H1 (cell line): ENCODE measurements at regions not wholly inside any gene's neighbourhood (a gene's known extent, or its start where the extent isn't known, plus 50 kb on each side); places are given as distances from the start of the nearest gene placed in this dataset.

Experiments used
- CTCF ChIA-PET: fragments of 300-600 bp; sonication (Branson Sonifier 250); formaldehyde crosslinking; loops from one replicate; lab custom pipeline; 2021; ENCODE audit not compliant: partially characterized antibody; lab: Charles Lee
- POLR2A ChIA-PET: fragments of 300-600 bp; sonication (Branson Sonifier 250); formaldehyde crosslinking; loops from one replicate; lab custom pipeline; 2021; ENCODE audit warnings: inconsistent platforms; ENCODE audit not compliant: partially characterized antibody; lab: Charles Lee
- DNase-seq, 2 experiments: peaks; one replicate each; pipeline versions ENCODE4 v3.0.0 to v3.0.0-alpha.2; 2010 to 2022; ENCODE audit warnings: low spot score in 2 of 2, low read depth in 1 of 2, mixed read lengths in 1 of 2
- FAIRE-seq: peaks from 2 replicates; lab custom pipeline; 2011; peaks lifted over from hg19 to GRCh38; lab: Jason Lieb, UNC
- H2AFZ ChIP-seq: 2 replicates; pipeline ENCODE4 v1.8.1; 2012; ENCODE audit warnings: low read length, inconsistent platforms
- H2AK5ac ChIP-seq: 2 replicates; pipeline ENCODE4 v1.6.1; 2013; ENCODE audit warnings: low read depth, low read length
- H2BK120ac ChIP-seq: replicated peaks from 2 replicates; pipeline ENCODE3; 2013; ENCODE audit warnings: low read depth, low read length, inconsistent platforms
- H2BK12ac ChIP-seq: 2 replicates; pipeline ENCODE4 v1.6.1; 2013; ENCODE audit warnings: low read depth, low read length
- H2BK15ac ChIP-seq: 2 replicates; pipeline ENCODE4 v1.6.1; 2013; ENCODE audit warnings: low read length
- H2BK20ac ChIP-seq: 2 replicates; pipeline ENCODE4 v1.6.1; 2013; ENCODE audit warnings: low read length
- H2BK5ac ChIP-seq: 2 replicates; pipeline ENCODE4 v1.6.1; 2013; ENCODE audit warnings: low read depth, low read length
- H3K14ac ChIP-seq: 2 replicates; pipeline ENCODE4 v1.6.1; 2013; ENCODE audit warnings: inconsistent platforms; ENCODE audit not compliant: insufficient read length
- H3K18ac ChIP-seq: 2 replicates; pipeline ENCODE4 v1.6.1; 2013; ENCODE audit warnings: low read length; ENCODE audit errors: extremely low read depth
- H3K23ac ChIP-seq: 2 replicates; pipeline ENCODE4 v1.6.1; 2013; ENCODE audit warnings: inconsistent platforms; ENCODE audit not compliant: insufficient read length
- H3K23me2 ChIP-seq: 2 replicates; pipeline ENCODE4 v1.6.1; 2013; ENCODE audit warnings: low read depth, low read length
- H3K27ac ChIP-seq: 2 replicates; pipeline ENCODE4 v1.6.1; 2011; ENCODE audit warnings: low read depth, low read length, inconsistent platforms
- H3K27me3 ChIP-seq, 4 experiments: replicated peaks in 1 of 4; 1 replicate in 1 of 4; 2 replicates in 3 of 4; pipeline versions ENCODE4 v1.6.1 to v1.8.1; 2011 to 2013; ENCODE audit warnings: low read length in 3 of 4, mild to moderate bottlenecking in 3 of 4, inconsistent platforms in 2 of 4, mixed read lengths in 2 of 4, moderate library complexity in 1 of 4; ENCODE audit not compliant: control insufficient read depth in 3 of 4, insufficient read depth in 3 of 4; ENCODE audit errors: extremely low read depth in 1 of 4
- H3K36me3 ChIP-seq, 4 experiments: 2 replicates each; pipeline versions ENCODE4 v1.6.1 to v1.8.1; 2011 to 2013; ENCODE audit warnings: mild to moderate bottlenecking in 4 of 4, low read length in 3 of 4, moderate library complexity in 2 of 4, control low read depth in 1 of 4, inconsistent platforms in 1 of 4; ENCODE audit not compliant: insufficient read depth in 4 of 4, control insufficient read depth in 2 of 4
- H3K4ac ChIP-seq: replicated peaks from 2 replicates; pipeline ENCODE3; 2013; ENCODE audit warnings: low read length, low read depth, mixed read lengths, inconsistent platforms; ENCODE audit not compliant: insufficient read length
- H3K4me1 ChIP-seq, 4 experiments: replicated peaks in 1 of 4; 1 replicate in 1 of 4; 2 replicates in 3 of 4; pipeline versions ENCODE4 v1.6.1 to v1.8.1; 2011 to 2013; ENCODE audit warnings: low read length in 3 of 4, inconsistent platforms in 2 of 4, mixed read lengths in 1 of 4; ENCODE audit not compliant: insufficient read depth in 4 of 4, control insufficient read depth in 3 of 4
- H3K4me2 ChIP-seq, 2 experiments: 2 replicates each; pipeline versions ENCODE4 v1.6.1 to v1.8.1; 2011 to 2013; ENCODE audit warnings: low read depth in 2 of 2, low read length in 2 of 2, control low read depth in 1 of 2, inconsistent platforms in 1 of 2, mild to moderate bottlenecking in 1 of 2; ENCODE audit not compliant: insufficient read depth in 1 of 2
- H3K4me3 ChIP-seq, 4 experiments: fragments of 200-600, 300-600 bp in 1 of 4; sonication (generic), shearing (Covaris generic), sonication (Bioruptor Twin) in 1 of 4; 2 replicates each; pipeline versions ENCODE4 v1.5.1 to v1.8.1; 2011 to 2016; ENCODE audit warnings: low read length in 4 of 4, low read depth in 3 of 4, control low read depth in 2 of 4, inconsistent platforms in 2 of 4, mild to moderate bottlenecking in 2 of 4, mixed read lengths in 1 of 4, moderate library complexity in 1 of 4; ENCODE audit not compliant: insufficient read depth in 2 of 4; ENCODE audit errors: extremely low read depth in 1 of 4
- H3K56ac ChIP-seq: replicated peaks from 2 replicates; pipeline ENCODE3; 2013; ENCODE audit warnings: low read depth, mild to moderate bottlenecking, mixed read lengths, low read length, inconsistent platforms; ENCODE audit not compliant: insufficient read length
- H3K79me1 ChIP-seq: 2 replicates; pipeline ENCODE4 v1.6.1; 2013; ENCODE audit warnings: low read depth, low read length, control low read depth
- H3K79me2 ChIP-seq, 2 experiments: 2 replicates each; pipeline versions ENCODE4 v1.6.1 to v1.8.1; 2012 to 2013; ENCODE audit warnings: low read length in 2 of 2, mild to moderate bottlenecking in 2 of 2, inconsistent platforms in 1 of 2; ENCODE audit not compliant: insufficient read depth in 2 of 2, control insufficient read depth in 1 of 2
- H3K9ac ChIP-seq, 4 experiments: replicated peaks in 1 of 4; 1 replicate in 1 of 4; 2 replicates in 3 of 4; pipeline versions ENCODE4 v1.6.1 to v1.8.1; 2011 to 2013; ENCODE audit warnings: low read depth in 3 of 4, low read length in 3 of 4, control low read depth in 2 of 4, mild to moderate bottlenecking in 2 of 4, moderate library complexity in 2 of 4, inconsistent platforms in 1 of 4; ENCODE audit errors: extremely low read depth in 1 of 4
- H3K9me3 ChIP-seq, 2 experiments: 2 replicates each; pipeline versions ENCODE4 v1.6.1 to v1.8.1; 2012 to 2013; ENCODE audit warnings: mild to moderate bottlenecking in 2 of 2, moderate library complexity in 2 of 2, control low read depth in 1 of 2, inconsistent platforms in 1 of 2, low read depth in 1 of 2, low read length in 1 of 2, mixed read lengths in 1 of 2; ENCODE audit not compliant: insufficient read depth in 2 of 2
- H4K20me1 ChIP-seq, 2 experiments: replicated peaks in 1 of 2; 2 replicates each; pipeline versions ENCODE3 to v1.8.1; 2011 to 2013; ENCODE audit warnings: inconsistent platforms in 2 of 2, low read length in 2 of 2, mild to moderate bottlenecking in 1 of 2; ENCODE audit not compliant: insufficient read depth in 2 of 2, control insufficient read depth in 1 of 2
- H4K5ac ChIP-seq: 2 replicates; pipeline ENCODE4 v1.6.1; 2013; ENCODE audit warnings: low read length, low read depth, mixed read lengths, inconsistent platforms; ENCODE audit not compliant: insufficient read length
- H4K8ac ChIP-seq: 2 replicates; pipeline ENCODE4 v1.8.0; 2013; ENCODE audit warnings: mild to moderate bottlenecking, moderate library complexity, low read length, inconsistent platforms; ENCODE audit not compliant: insufficient read depth; ENCODE audit errors: extremely low read depth
- H4K91ac ChIP-seq: replicated peaks from 2 replicates; pipeline ENCODE3; 2013; ENCODE audit warnings: low read length, mixed read lengths, inconsistent platforms; ENCODE audit not compliant: insufficient read length
- ATF2 ChIP-seq: IDR thresholded peaks from 2 replicates; pipeline ENCODE4 v1.6.1; 2012; ENCODE audit warnings: low read length, inconsistent platforms
- CBX8 ChIP-seq: fragments of 300-800, 300-1000 bp; sonication (generic); IDR thresholded peaks from 2 replicates; pipeline ENCODE4 v1.7.1; 2016; ENCODE audit warnings: low read depth, low read length, borderline replicate concordance
- CTBP2 ChIP-seq: IDR thresholded peaks from 2 replicates; pipeline ENCODE4 v1.7.0; 2011; ENCODE audit warnings: borderline replicate concordance, mild to moderate bottlenecking, moderate library complexity, mixed read lengths, low read length; ENCODE audit not compliant: insufficient read depth, insufficient read length
- E2F6 ChIP-seq: IDR thresholded peaks from 2 replicates; pipeline ENCODE4 v1.6.1; 2012; ENCODE audit warnings: inconsistent platforms
- JUND ChIP-seq: IDR thresholded peaks from 2 replicates; pipeline ENCODE4 v1.6.1; 2011; ENCODE audit warnings: mild to moderate bottlenecking, improper control_type of control experiment, low read length
- MAFK ChIP-seq: IDR thresholded peaks from 2 replicates; pipeline ENCODE4 v1.6.1; 2012; ENCODE audit warnings: low read depth, mild to moderate bottlenecking, improper control_type of control experiment, low read length
- NRF1 ChIP-seq: IDR thresholded peaks from 2 replicates; pipeline ENCODE4 v1.6.1; 2011; ENCODE audit warnings: mild to moderate bottlenecking, low read depth, low read length, improper control_type of control experiment
- PHF8 ChIP-seq: fragments of 200-600 bp; sonication (generic); conservative IDR thresholded peaks from 2 replicates; pipeline ENCODE4 v1.7.1; 2012; ENCODE audit warnings: low read depth, mild to moderate bottlenecking, inconsistent platforms, low read length, moderate library complexity
- SIRT6 ChIP-seq: IDR thresholded peaks from one replicate; pipeline ENCODE4 v1.7.1; 2012; ENCODE audit warnings: low read length, inconsistent platforms
- SP4 ChIP-seq: IDR thresholded peaks from 2 replicates; pipeline ENCODE4 v1.6.1; 2012; ENCODE audit warnings: low read length, inconsistent platforms
- USF2 ChIP-seq: IDR thresholded peaks from 2 replicates; pipeline ENCODE4 v1.6.1; 2011; ENCODE audit warnings: low read length, improper control_type of control experiment
- WGBS, 2 experiments: shearing (Covaris generic) in 1 of 2; methylation state at CpG; one replicate each; pipeline versions ENCODE4 v1.1.6 to v1.1.7; 2013 to 2015; ENCODE audit warnings: low lambda C conversion rate in 2 of 2, mixed read lengths in 2 of 2, inconsistent platforms in 1 of 2, low coverage in 1 of 2, missing lambda C conversion rate in 1 of 2; ENCODE audit not compliant: insufficient replicate concordance in 2 of 2, insufficient coverage in 1 of 2, insufficient read length in 1 of 2; ENCODE audit errors: extremely low coverage in 1 of 2, missing lambda C conversion rate in 1 of 2; 5-methylcytosine and 5-hydroxymethylcytosine counted together

GRCh38 chr5:92369587-92369986, 986.5 kb upstream of the ARRDC3 start:
- no peaks in the 10 kb centered on the region for H3K79me2 ChIP-seq
- POLR2A ChIA-PET, result no interaction called here
- no peak for FAIRE-seq
- no peak for TF ChIP-seq SP4
- TF ChIP-seq ATF2, result no peak
- no peak for TF ChIP-seq PHF8
- no peak for TF ChIP-seq CBX8
- TF ChIP-seq E2F6, result no peak
- TF ChIP-seq SIRT6, result no peak
- TF ChIP-seq JUND, result no peak
- no peak for TF ChIP-seq NRF1
- no peak for TF ChIP-seq USF2
- TF ChIP-seq CTBP2, result no peak
- TF ChIP-seq MAFK, result no peak

More at GRCh38 chr5:92369587-92369986, 986.5 kb upstream of the ARRDC3 start:
- Histone ChIP-seq H4K20me1 (no peaks in the 10 kb centered on the region), H4K8ac (no peak overlapping the region), H3K9me3 (peaks cover 0 to 1% of the 10 kb centered on the region in 2 experiments; a peak in 1 of 4 replicates), H2AFZ (no peak overlapping the region), H2BK120ac (no peak overlapping the region), H4K91ac (no peak overlapping the region), H2BK12ac (no peak overlapping the region), H3K23me2 (no peaks in the 10 kb centered on the region), H3K79me1 (no peaks in the 10 kb centered on the region), H3K36me3 (no peaks in the 10 kb centered on the region), H4K5ac (no peak overlapping the region), H3K56ac (no peak overlapping the region), H2BK20ac (no peak overlapping the region), H3K23ac (no peak overlapping the region), H3K4me3 (no peak overlapping the region), H2BK15ac (no peak overlapping the region), H3K4me2 (no peak overlapping the region), H3K9ac (no peak overlapping the region), H3K14ac (no peak overlapping the region), H3K4ac (no peak overlapping the region), H3K4me1 (peaks cover 0 to 3% (median 0%) of the 10 kb centered on the region in 4 experiments; a peak in 1 of 7 replicates), H2AK5ac (no peak overlapping the region), H3K18ac (no peak overlapping the region), H2BK5ac (no peak overlapping the region), H3K27ac (no peak overlapping the region), H3K27me3 (no peaks in the 10 kb centered on the region)
- CTCF ChIA-PET, result no interaction called here
- no peak for DNase-seq
- WGBS, 2 experiments, result 73% methylated on average over 1 of the region's 1 CpG; no CpG with 5 or more reads in 1 of the 2 experiments
